Activated effector memory CD4-positive, alpha-beta T cell treated with anti-CD3 and anti-CD28 coated beads, Interleukin-2, amount 50 U/mL, for 16 hours (primary cell): ENCODE measurements at regions not wholly inside any gene's neighbourhood (a gene's known extent, or its start where the extent isn't known, plus 50 kb on each side); places are given as distances from the start of the nearest gene placed in this dataset.

Experiments used
- DNase-seq: peaks from one replicate; pipeline ENCODE4 v3.0.0-alpha.2; 2020

- DNase-seq, result no peak
Measured at GRCh38 chr5:159385536-159385935, 55.2 kb upstream of the IL12B start.

- no peak for DNase-seq
Measured at GRCh38 chr5:159386028-159386711, 55.9 kb upstream of the IL12B start.

- no peak for DNase-seq
Measured at GRCh38 chr5:159392871-159393270, 62.6 kb upstream of the IL12B start.

GRCh38 chr5:159393854-159394274, 63.6 kb upstream of the IL12B start:
- no peak for DNase-seq

GRCh38 chr5:159395202-159395601, 64.9 kb upstream of the IL12B start:
- DNase-seq, result no peak

GRCh38 chr5:159398936-159399335, 68.6 kb upstream of the IL12B start:
- DNase-seq, result no peak

- no peak for DNase-seq
Measured at GRCh38 chr5:159400476-159400875, 70.2 kb upstream of the IL12B start.

GRCh38 chr5:159402311-159402710, 72.0 kb upstream of the IL12B start:
- no peak for DNase-seq

- DNase-seq, result no peak
Measured at GRCh38 chr5:159402856-159403255, 72.6 kb upstream of the IL12B start.

- no peak for DNase-seq
Measured at GRCh38 chr5:159403906-159404681, 73.8 kb upstream of the IL12B start.

- no peak for DNase-seq
Measured at GRCh38 chr5:159405611-159406031, 75.3 kb upstream of the IL12B start.

GRCh38 chr5:159406571-159406970, 76.3 kb upstream of the IL12B start:
- DNase-seq, result no peak

- DNase-seq, result no peak
Measured at GRCh38 chr5:159409801-159410200, 79.5 kb upstream of the IL12B start.

- no peak for DNase-seq
Measured at GRCh38 chr5:159410480-159410879, 80.2 kb upstream of the IL12B start.

GRCh38 chr5:159411115-159411514, 80.8 kb upstream of the IL12B start:
- no peak for DNase-seq

- DNase-seq, result peak; percentile 84
Measured at GRCh38 chr5:159412284-159413046, 82.2 kb upstream of the IL12B start.

- no peak for DNase-seq
Measured at GRCh38 chr5:159414021-159414420, 83.7 kb upstream of the IL12B start.

GRCh38 chr5:159415301-159415937, 85.1 kb upstream of the IL12B start:
- DNase-seq, result no peak

GRCh38 chr5:159416438-159416837, 86.2 kb upstream of the IL12B start:
- no peak for DNase-seq

GRCh38 chr5:159417170-159417569, 86.9 kb upstream of the IL12B start:
- no peak for DNase-seq

- no peak for DNase-seq
Measured at GRCh38 chr5:159419576-159419975, 89.3 kb upstream of the IL12B start.

GRCh38 chr5:159420940-159421339, 90.7 kb upstream of the IL12B start:
- no peak for DNase-seq

GRCh38 chr5:159422361-159422760, 92.1 kb upstream of the IL12B start:
- no peak for DNase-seq
